ENCODE measurements at regions not wholly inside any gene's neighbourhood (a gene's known extent, or its start where the extent isn't known, plus 50 kb on each side); places are given as distances from the start of the nearest gene placed in this dataset.

DNA sequence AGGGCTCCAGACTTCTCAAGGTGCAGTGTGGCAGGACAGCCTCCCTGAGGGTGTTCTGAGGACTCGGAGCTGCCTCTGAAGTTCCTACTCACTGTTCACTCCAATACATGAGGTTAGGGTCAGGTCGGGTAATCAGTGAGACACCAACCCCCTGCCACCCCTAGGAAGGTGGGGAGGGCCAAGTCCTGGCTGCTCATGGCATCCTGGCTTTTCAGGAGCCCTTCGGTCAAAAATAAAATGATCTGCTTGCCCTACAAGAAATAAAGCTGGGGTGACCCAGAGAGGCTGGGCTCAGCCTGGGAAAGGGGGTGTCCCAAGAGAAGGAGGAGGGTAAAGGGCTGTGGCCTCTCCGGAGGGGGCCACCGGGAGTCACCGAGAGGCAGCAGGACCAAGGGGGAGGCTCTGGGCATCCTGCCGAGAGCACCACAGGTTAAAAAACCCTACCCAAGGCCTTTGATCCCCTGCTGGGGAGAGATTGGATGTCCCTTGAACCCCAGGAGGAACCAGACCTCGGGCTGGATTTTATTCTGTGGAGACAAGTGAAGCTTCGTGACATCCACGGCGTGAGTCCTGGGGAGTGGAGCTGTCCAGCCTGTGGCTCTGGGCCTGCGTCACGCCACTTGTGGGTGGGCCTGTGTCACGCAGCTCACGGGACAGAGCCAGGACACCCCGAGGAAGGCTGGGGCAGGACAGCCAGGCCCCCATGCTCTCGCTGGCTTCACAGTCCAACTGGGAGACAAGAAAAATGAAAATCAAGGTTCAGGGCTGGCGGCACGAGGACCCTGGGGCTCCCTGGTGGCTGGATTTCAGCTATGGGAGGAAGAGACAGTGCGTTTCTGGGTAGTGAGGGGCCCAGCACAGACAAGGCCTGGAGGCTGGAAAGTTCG lies 102.2 kb upstream of the FGF3 start:
- H3K4me3 ChIP-seq = no peak overlapping the region
- H3K27ac ChIP-seq = no peak overlapping the region
- peaks cover 17% of the 10 kb centered on the region for H3K4me1 ChIP-seq
- intact Hi-C loops (cut with DNase I) = loop anchor here (5.0 kb wide), 1 partner anchor 271 kb away; no protein-coding TSS in a partner anchor
- peaks cover 7% of the 10 kb centered on the region for H3K27me3 ChIP-seq
- no peaks in the 10 kb centered on the region for H3K9me3 ChIP-seq
- DNase-seq (peak; percentile 56), ATAC-seq (no peak)
- TF ChIP-seq CTCF (IDR thresholded peaks at IDR 0.05) = no peak
- H3K36me3 ChIP-seq = no peaks in the 10 kb centered on the region

GRCh38 chr11:69922015-69922595 lies 102.9 kb upstream of the FGF3 start:
- intact Hi-C loops (cut with DNase I) = loop anchor here (5.0 kb wide), 1 partner anchor 270 kb away; no protein-coding TSS in a partner anchor
- H3K36me3 ChIP-seq = no peaks in the 10 kb centered on the region
- DNase-seq = peak; percentile 60

DNA sequence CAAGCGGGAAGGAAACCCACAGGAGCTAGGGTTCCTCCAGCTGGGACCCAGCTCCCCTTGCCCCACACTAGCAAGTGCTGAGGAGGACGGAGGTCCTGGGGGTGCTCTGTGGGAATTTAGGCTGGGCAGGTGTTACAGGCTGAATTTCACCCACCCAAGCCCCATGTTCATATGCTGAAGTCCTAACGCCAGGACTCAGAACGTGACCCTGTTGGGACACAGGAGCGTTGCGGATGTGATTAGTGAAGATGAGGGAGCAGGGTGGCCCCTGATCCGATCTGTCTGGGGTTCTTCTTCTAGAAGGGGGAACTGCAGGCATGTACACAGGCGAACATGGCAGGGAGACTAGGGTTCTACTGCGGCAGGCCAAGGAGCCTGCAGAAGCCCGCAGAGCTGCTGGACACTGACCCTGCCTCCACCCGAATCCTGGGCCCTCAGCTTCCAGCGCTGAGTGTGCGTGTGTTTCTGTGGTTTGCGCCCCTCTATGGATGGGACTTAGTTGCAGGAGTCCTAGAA lies 103.4 kb upstream of the FGF3 start:
- intact Hi-C loops (cut with DNase I) = loop anchor here (5.0 kb wide), 1 partner anchor 270 kb away; no protein-coding TSS in a partner anchor
- no peak for ATAC-seq
- TF ChIP-seq CTCF (IDR thresholded peaks at IDR 0.05) = no peak

More at GRCh38 chr11:69922015-69922595, 102.9 kb upstream of the FGF3 start:
- ATAC-seq = no peak
- no peak for TF ChIP-seq CTCF (IDR thresholded peaks at IDR 0.05)
- peaks cover 7% of the 10 kb centered on the region for H3K27me3 ChIP-seq
- no peak overlapping the region for H3K4me3 ChIP-seq
- H3K27ac ChIP-seq = no peak overlapping the region
- H3K4me1 ChIP-seq = peaks cover 17% of the 10 kb centered on the region
- no peaks in the 10 kb centered on the region for H3K9me3 ChIP-seq

GRCh38 chr11:69923196-69923595 lies 104.0 kb upstream of the FGF3 start:
- peak; percentile 50 for DNase-seq
- Histone ChIP-seq H3K9me3 (no peaks in the 10 kb centered on the region), H3K27ac (no peak overlapping the region), H3K36me3 (no peaks in the 10 kb centered on the region), H3K4me3 (no peak overlapping the region), H3K27me3 (peaks cover 6% of the 10 kb centered on the region), H3K4me1 (peaks cover 15% of the 10 kb centered on the region)
- no peak for TF ChIP-seq CTCF (IDR thresholded peaks at IDR 0.05)
- no peak for ATAC-seq
- intact Hi-C loops (cut with DNase I) = loop anchor here (5.0 kb wide), 1 partner anchor 269 kb away; no protein-coding TSS in a partner anchor

More for the DNA sequence above, 103.4 kb upstream of the FGF3 start:
- Histone ChIP-seq H3K9me3 (no peaks in the 10 kb centered on the region), H3K27me3 (peaks cover 7% of the 10 kb centered on the region), H3K4me3 (no peak overlapping the region), H3K36me3 (no peaks in the 10 kb centered on the region), H3K27ac (no peak overlapping the region), H3K4me1 (peaks cover 17% of the 10 kb centered on the region)
- DNase-seq = peak; percentile 34

DNA sequence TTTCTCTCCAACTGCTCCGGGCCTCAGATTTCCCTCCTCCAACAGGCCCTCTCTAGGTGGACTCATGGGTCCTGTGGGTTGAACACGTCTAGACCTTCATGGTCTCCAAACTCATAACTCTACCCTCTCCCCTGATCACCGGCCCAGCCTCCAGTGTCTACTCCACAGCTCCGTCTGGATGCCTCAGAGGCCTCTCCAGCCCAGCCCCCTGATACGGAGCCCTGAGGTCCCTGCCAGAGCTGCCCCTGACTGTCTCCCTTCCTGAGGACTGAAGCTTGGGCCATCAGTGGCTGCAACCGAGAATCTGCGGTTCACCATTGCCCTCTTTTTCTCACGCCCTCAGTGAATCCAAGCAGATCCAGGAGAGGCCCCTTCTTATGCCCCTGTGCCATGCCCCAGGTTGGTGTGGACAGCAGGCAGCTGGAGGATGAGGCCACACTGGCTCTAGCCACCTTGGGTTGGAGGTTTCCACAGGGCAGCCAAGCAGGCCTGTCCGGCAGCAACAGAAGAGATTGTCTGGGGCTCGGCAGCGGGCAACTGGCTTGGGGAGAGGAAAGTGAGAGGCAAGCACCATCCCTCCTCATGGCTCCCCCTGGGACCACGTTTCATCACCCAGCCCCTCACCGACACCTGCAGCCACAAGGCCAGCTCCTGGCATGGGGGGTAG lies 104.6 kb upstream of the FGF3 start:
- DNase-seq = peak; percentile 57
- H3K27ac ChIP-seq = no peak overlapping the region
- H3K4me3 ChIP-seq = no peak overlapping the region
- peaks cover 10% of the 10 kb centered on the region for H3K4me1 ChIP-seq
- TF ChIP-seq CTCF (IDR thresholded peaks at IDR 0.05) = no peak
- intact Hi-C loops (cut with DNase I) = loop anchor here (5.0 kb wide), 1 partner anchor 269 kb away; no protein-coding TSS in a partner anchor
- no peaks in the 10 kb centered on the region for H3K36me3 ChIP-seq
- no peak for ATAC-seq
- peaks cover 4% of the 10 kb centered on the region for H3K27me3 ChIP-seq
- no peaks in the 10 kb centered on the region for H3K9me3 ChIP-seq
